SK-N-SH treated with all-trans-retinoic acid at 6 μM for 48 hours (cell line): ENCODE measurements at regions not wholly inside any gene's neighbourhood (a gene's known extent, or its start where the extent isn't known, plus 50 kb on each side); places are given as distances from the start of the nearest gene placed in this dataset.

Source experiments
- ATAC-seq: fragments of 200-7000 bp; cut with Tn5 transposase; 3 replicates; pipeline ENCODE4 v1.9.1; 2020; ENCODE audit warnings: mild to moderate bottlenecking, moderate library complexity
- ARNTL ChIP-seq: fragments of 450-650 bp; formaldehyde crosslinking; IDR thresholded peaks from 2 replicates; pipeline ENCODE4 v1.5.0; 2020; ENCODE audit warnings: low read depth, mild to moderate bottlenecking, moderate library complexity, borderline replicate concordance
- CREB5 ChIP-seq: fragments of 250-450 bp; sonication (Bioruptor Pico); IDR thresholded peaks from 2 replicates; pipeline ENCODE4 v1.5.1; 2020; ENCODE audit warnings: low read depth, mild to moderate bottlenecking, moderate library complexity
- CSRNP3 ChIP-seq: fragments of 250-450 bp; sonication (Bioruptor Pico); IDR thresholded peaks from 2 replicates; pipeline ENCODE4 v1.5.1; 2021; ENCODE audit warnings: mild to moderate bottlenecking, moderate library complexity
- GLIS3 ChIP-seq: fragments of 250-450 bp; sonication (Bioruptor Pico); IDR thresholded peaks from 2 replicates; pipeline ENCODE4 v1.5.0; 2020; ENCODE audit warnings: mild to moderate bottlenecking, moderate library complexity
- ISL1 ChIP-seq: fragments of 250-450 bp; sonication (Bioruptor Pico); IDR thresholded peaks from 2 replicates; pipeline ENCODE4 v2.1.2; 2022; ENCODE audit warnings: mild to moderate bottlenecking, moderate library complexity
- OSR1 ChIP-seq: fragments of 250-450 bp; sonication (Bioruptor Pico); IDR thresholded peaks from 2 replicates; pipeline ENCODE4 v1.8.0; 2022; ENCODE audit warnings: moderate library complexity, mild to moderate bottlenecking, inconsistent platforms
- PATZ1 ChIP-seq: fragments of 250-450 bp; sonication (Bioruptor Pico); IDR thresholded peaks from 2 replicates; pipeline ENCODE4 v1.8.0; 2020; ENCODE audit warnings: mild to moderate bottlenecking, moderate library complexity, borderline replicate concordance
- POU6F1 ChIP-seq: fragments of 250-450 bp; sonication (Bioruptor Pico); IDR thresholded peaks from 2 replicates; pipeline ENCODE4 v1.8.0; 2021; ENCODE audit warnings: low read depth, mild to moderate bottlenecking, moderate library complexity, borderline replicate concordance
- SNAI2 ChIP-seq: fragments of 250-450 bp; sonication (Bioruptor Pico); IDR thresholded peaks from 2 replicates; pipeline ENCODE4 v1.5.0; 2020; ENCODE audit warnings: mild to moderate bottlenecking, moderate library complexity
- TCF4 ChIP-seq: fragments of 250-450 bp; sonication (Bioruptor Pico); IDR thresholded peaks from 2 replicates; pipeline ENCODE4 v1.8.0; 2021; ENCODE audit warnings: mild to moderate bottlenecking, moderate library complexity, borderline replicate concordance
- TOX ChIP-seq: fragments of 250-450 bp; sonication (Bioruptor Pico); IDR thresholded peaks from 2 replicates; pipeline ENCODE4 v1.8.0; 2021; ENCODE audit warnings: mild to moderate bottlenecking, moderate library complexity, borderline replicate concordance
- TSHZ2 ChIP-seq: fragments of 250-450 bp; sonication (Bioruptor Pico); IDR thresholded peaks from 2 replicates; pipeline ENCODE4 v1.5.0; 2020; ENCODE audit warnings: mild to moderate bottlenecking, moderate library complexity
- ZFP30 ChIP-seq: fragments of 450-650 bp; formaldehyde crosslinking; IDR thresholded peaks from 2 replicates; pipeline ENCODE4 v1.5.0; 2022; ENCODE audit warnings: mild to moderate bottlenecking, moderate library complexity
- ZNF565 ChIP-seq: fragments of 450-650 bp; formaldehyde crosslinking; conservative IDR thresholded peaks from 2 replicates; pipeline ENCODE4 v1.5.0; 2020; ENCODE audit warnings: low read depth, mild to moderate bottlenecking, moderate library complexity
- ZNF70 ChIP-seq: fragments of 450-650 bp; formaldehyde crosslinking; IDR thresholded peaks from 2 replicates; pipeline ENCODE4 v1.5.0; 2020; ENCODE audit warnings: mild to moderate bottlenecking, moderate library complexity
- ZNF8 ChIP-seq: fragments of 450-650 bp; formaldehyde crosslinking; IDR thresholded peaks from 2 replicates; pipeline ENCODE4 v1.5.0; 2020; ENCODE audit warnings: mild to moderate bottlenecking, moderate library complexity

GRCh38 chr17:71437166-71437565 is 683.7 kb upstream of the SOX9 start:
- no peak for ATAC-seq
- TF ChIP-seq SNAI2 (CRISPR knock-in tag): no peak
- TF ChIP-seq CREB5 (CRISPR knock-in tag): no peak
- TF ChIP-seq TOX (CRISPR knock-in tag): no peak
- no peak for TF ChIP-seq TCF4 (CRISPR knock-in tag)
- no peak for TF ChIP-seq PATZ1 (CRISPR knock-in tag)
- TF ChIP-seq TSHZ2 (CRISPR knock-in tag): no peak
- TF ChIP-seq ZFP30 (CRISPR knock-in tag): no peak
- TF ChIP-seq ZNF8 (CRISPR knock-in tag): no peak

GRCh38 chr17:71438631-71439146 is 682.1 kb upstream of the SOX9 start:
- TF ChIP-seq TCF4 (CRISPR knock-in tag) (peak; percentile 84; the same call in 1 of the 2 replicates), POU6F1 (CRISPR knock-in tag) (peak; percentile 76; the same call in 1 of the 2 replicates), CREB5 (CRISPR knock-in tag) (no peak), ZNF70 (no peak), ISL1 (peak; percentile 70), TSHZ2 (CRISPR knock-in tag) (peak; percentile 39; the same call in 1 of the 2 replicates), SNAI2 (CRISPR knock-in tag) (peak; percentile 55; the same call in 1 of the 2 replicates)
- ATAC-seq: peak; percentile 95

GRCh38 chr17:71440513-71440912 is 680.3 kb upstream of the SOX9 start:
- ATAC-seq: no peak
- TF ChIP-seq GLIS3: no peak
- no peak for TF ChIP-seq CREB5 (CRISPR knock-in tag)
- TF ChIP-seq ARNTL (CRISPR knock-in tag): no peak
- TF ChIP-seq ISL1: no peak
- TF ChIP-seq POU6F1 (CRISPR knock-in tag): no peak
- TF ChIP-seq PATZ1 (CRISPR knock-in tag): no peak
- no peak for TF ChIP-seq ZNF70
- no peak for TF ChIP-seq OSR1
- TF ChIP-seq ZNF565 (CRISPR knock-in tag): no peak
- TF ChIP-seq CSRNP3 (CRISPR knock-in tag): no peak
